HL-60 (cell line): ENCODE measurements at regions not wholly inside any gene's neighbourhood (a gene's known extent, or its start where the extent isn't known, plus 50 kb on each side); places are given as distances from the start of the nearest gene placed in this dataset.

ENCODE experiments used
- DNase-seq, 2 experiments: peaks; one replicate each; pipeline ENCODE4 v3.0.0-alpha.2; 2010 to 2020; ENCODE audit warnings: low read depth in 1 of 2, low spot score in 1 of 2
- H3K27ac ChIP-seq: fragments of 250-450 bp; sonication (Bioruptor Pico); replicated peaks from 2 replicates; pipeline ENCODE4 v1.5.1; 2020; ENCODE audit warnings: mild to moderate bottlenecking, moderate library complexity
- H3K27me3 ChIP-seq: fragments of 250-450 bp; sonication (Bioruptor Pico); 2 replicates; pipeline ENCODE4 v1.5.1; 2021; ENCODE audit warnings: mild to moderate bottlenecking, moderate library complexity; ENCODE audit not compliant: insufficient read depth, poor library complexity, severe bottlenecking
- H3K4me3 ChIP-seq: replicated peaks from 2 replicates; pipeline ENCODE4 v1.5.1; 2011; ENCODE audit warnings: mild to moderate bottlenecking, control low read depth, low read length; ENCODE audit not compliant: insufficient read depth
- GABPA ChIP-seq: IDR thresholded peaks from 2 replicates; pipeline ENCODE4 v1.6.1; 2012; ENCODE audit warnings: low read depth
- POLR2AphosphoS5 ChIP-seq: IDR thresholded peaks from 2 replicates; pipeline ENCODE4 v1.6.1; 2012; ENCODE audit warnings: low read depth
- SPI1 ChIP-seq: IDR thresholded peaks from 2 replicates; pipeline ENCODE4 v1.6.1; 2012; ENCODE audit warnings: low read depth, mild to moderate bottlenecking, borderline replicate concordance
- TF ChIP-seq, protein P1 (sequence below): IDR thresholded peaks from 2 replicates; pipeline ENCODE4 v1.6.1; 2012; ENCODE audit warnings: low read depth; ENCODE audit not compliant: insufficient replicate concordance
- TF ChIP-seq, protein P2 (sequence below): IDR thresholded peaks from one replicate; pipeline ENCODE4 v1.5.1; 2011; ENCODE audit warnings: low read length, control low read depth, inconsistent platforms; ENCODE audit not compliant: insufficient read depth

DNA sequence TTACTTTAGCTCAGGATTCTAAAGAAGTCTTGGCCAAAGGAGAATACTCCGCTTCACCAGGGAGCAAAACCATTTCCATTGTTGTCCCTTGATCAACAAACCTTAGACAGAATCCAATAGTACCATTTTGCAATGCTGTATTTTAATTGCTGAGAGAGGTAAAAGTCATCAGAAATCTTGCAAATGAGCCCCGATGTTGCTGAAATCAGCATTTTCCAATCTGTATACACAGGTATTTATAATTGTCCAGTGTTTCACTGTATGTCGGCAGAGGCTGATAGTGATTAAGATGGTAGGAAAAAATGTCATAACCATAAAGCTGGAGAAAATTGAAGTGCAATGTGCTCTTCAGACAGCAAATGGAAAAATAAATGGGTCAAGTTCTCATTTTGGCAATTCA, 170.0 kb upstream of the ARL4C start:
- TF ChIP-seq SPI1 (no peak), GABPA (no peak), POLR2AphosphoS5 (no peak)
- TF ChIP-seq, protein P1, sequence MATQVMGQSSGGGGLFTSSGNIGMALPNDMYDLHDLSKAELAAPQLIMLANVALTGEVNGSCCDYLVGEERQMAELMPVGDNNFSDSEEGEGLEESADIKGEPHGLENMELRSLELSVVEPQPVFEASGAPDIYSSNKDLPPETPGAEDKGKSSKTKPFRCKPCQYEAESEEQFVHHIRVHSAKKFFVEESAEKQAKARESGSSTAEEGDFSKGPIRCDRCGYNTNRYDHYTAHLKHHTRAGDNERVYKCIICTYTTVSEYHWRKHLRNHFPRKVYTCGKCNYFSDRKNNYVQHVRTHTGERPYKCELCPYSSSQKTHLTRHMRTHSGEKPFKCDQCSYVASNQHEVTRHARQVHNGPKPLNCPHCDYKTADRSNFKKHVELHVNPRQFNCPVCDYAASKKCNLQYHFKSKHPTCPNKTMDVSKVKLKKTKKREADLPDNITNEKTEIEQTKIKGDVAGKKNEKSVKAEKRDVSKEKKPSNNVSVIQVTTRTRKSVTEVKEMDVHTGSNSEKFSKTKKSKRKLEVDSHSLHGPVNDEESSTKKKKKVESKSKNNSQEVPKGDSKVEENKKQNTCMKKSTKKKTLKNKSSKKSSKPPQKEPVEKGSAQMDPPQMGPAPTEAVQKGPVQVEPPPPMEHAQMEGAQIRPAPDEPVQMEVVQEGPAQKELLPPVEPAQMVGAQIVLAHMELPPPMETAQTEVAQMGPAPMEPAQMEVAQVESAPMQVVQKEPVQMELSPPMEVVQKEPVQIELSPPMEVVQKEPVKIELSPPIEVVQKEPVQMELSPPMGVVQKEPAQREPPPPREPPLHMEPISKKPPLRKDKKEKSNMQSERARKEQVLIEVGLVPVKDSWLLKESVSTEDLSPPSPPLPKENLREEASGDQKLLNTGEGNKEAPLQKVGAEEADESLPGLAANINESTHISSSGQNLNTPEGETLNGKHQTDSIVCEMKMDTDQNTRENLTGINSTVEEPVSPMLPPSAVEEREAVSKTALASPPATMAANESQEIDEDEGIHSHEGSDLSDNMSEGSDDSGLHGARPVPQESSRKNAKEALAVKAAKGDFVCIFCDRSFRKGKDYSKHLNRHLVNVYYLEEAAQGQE: no peak
- TF ChIP-seq, protein P2, sequence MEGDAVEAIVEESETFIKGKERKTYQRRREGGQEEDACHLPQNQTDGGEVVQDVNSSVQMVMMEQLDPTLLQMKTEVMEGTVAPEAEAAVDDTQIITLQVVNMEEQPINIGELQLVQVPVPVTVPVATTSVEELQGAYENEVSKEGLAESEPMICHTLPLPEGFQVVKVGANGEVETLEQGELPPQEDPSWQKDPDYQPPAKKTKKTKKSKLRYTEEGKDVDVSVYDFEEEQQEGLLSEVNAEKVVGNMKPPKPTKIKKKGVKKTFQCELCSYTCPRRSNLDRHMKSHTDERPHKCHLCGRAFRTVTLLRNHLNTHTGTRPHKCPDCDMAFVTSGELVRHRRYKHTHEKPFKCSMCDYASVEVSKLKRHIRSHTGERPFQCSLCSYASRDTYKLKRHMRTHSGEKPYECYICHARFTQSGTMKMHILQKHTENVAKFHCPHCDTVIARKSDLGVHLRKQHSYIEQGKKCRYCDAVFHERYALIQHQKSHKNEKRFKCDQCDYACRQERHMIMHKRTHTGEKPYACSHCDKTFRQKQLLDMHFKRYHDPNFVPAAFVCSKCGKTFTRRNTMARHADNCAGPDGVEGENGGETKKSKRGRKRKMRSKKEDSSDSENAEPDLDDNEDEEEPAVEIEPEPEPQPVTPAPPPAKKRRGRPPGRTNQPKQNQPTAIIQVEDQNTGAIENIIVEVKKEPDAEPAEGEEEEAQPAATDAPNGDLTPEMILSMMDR: no peak

DNA sequence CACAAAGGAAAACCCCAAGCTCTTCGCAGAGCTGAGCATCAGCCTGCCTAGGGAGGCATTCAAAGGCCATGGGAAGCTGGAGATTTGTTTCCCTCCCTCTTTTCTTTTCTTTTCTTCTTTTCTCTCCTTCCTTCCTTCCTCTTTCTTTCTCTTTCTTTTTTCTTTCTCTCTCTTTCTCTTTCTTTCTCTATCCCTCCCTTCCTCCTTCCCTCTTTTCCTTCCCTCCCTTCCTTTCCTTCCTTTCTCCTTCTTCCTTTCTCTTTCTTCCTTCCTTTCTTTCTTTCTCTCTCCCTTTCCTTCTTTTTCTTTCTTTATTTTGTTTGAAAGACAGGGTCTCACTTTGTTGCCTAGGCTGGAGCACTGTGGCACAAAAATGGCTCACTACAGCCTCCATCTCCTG, 168.4 kb upstream of the ARL4C start:
- TF ChIP-seq, protein P2: no peak
- TF ChIP-seq SPI1 (no peak), GABPA (no peak), POLR2AphosphoS5 (no peak)
- TF ChIP-seq, protein P1: no peak
- no peaks in the 10 kb centered on the region for H3K27me3 ChIP-seq
- DNase-seq: no peak
- H3K27ac ChIP-seq: no peak overlapping the region
- no peak overlapping the region for H3K4me3 ChIP-seq

More for the DNA sequence above, 170.0 kb upstream of the ARL4C start:
- no peaks in the 10 kb centered on the region for H3K27me3 ChIP-seq
- H3K4me3 ChIP-seq: no peak overlapping the region
- DNase-seq: no peak
- no peak overlapping the region for H3K27ac ChIP-seq

DNA sequence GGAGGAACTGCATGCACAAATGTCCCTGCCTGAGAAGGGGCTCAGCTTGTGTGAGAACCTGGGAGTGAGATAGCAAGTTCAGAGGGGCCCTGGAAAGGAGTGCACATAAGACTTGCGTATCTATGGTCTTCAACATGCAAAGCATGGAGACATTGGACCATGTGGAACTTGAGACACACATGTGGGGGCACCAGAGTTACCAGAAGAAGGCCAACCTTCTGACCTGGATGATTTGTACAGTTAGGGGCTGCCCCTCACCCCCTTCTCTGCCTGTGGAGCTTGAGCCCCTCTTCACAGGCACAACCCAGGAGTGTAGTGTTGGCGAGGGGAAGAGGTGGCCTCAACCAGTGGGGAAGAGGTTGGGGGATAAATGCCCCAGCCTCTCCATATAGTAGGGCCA, 165.0 kb upstream of the ARL4C start:
- Histone ChIP-seq H3K4me3 (no peak overlapping the region), H3K27me3 (no peaks in the 10 kb centered on the region), H3K27ac (no peak overlapping the region)
- no peak for DNase-seq
- TF ChIP-seq, protein P1: no peak
- no peak for TF ChIP-seq POLR2AphosphoS5
- TF ChIP-seq, protein P2: no peak
- no peak for TF ChIP-seq GABPA
- TF ChIP-seq SPI1: no peak
